ENCODE measurements at regions not wholly inside any gene's neighbourhood (a gene's known extent, or its start where the extent isn't known, plus 50 kb on each side); places are given as distances from the start of the nearest gene placed in this dataset.

GRCh38 chr12:93135286-93136239 lies 206.5 kb upstream of the EEA1 start:
- Histone ChIP-seq H3K27ac (ENCODE audit: low read depth, low read length) (no peak overlapping the region), H3K4me1 (ENCODE audit: control insufficient read depth, insufficient read depth, low read length) (no peaks in the 10 kb centered on the region), H3K9me3 (ENCODE audit: control insufficient read depth, insufficient read depth, low read length) (no peaks in the 10 kb centered on the region), H3K9ac (ENCODE audit: low read depth, low read length) (no peak overlapping the region), H3K4me3 (ENCODE audit: low read depth, low read length) (no peak overlapping the region), H3K36me3 (ENCODE audit: control insufficient read depth, insufficient read depth, low read length) (no peaks in the 10 kb centered on the region), H3K27me3 (ENCODE audit: control insufficient read depth, insufficient read depth, low read length) (no peaks in the 10 kb centered on the region)

GRCh38 chr12:93136253-93137055 lies 207.4 kb upstream of the EEA1 start:
- H3K4me3 ChIP-seq (ENCODE audit: low read depth, low read length), result no peak overlapping the region
- H3K9ac ChIP-seq (ENCODE audit: low read depth, low read length), result no peak overlapping the region
- H3K9me3 ChIP-seq (ENCODE audit: control insufficient read depth, insufficient read depth, low read length), result no peaks in the 10 kb centered on the region
- no peaks in the 10 kb centered on the region for H3K4me1 ChIP-seq (ENCODE audit: control insufficient read depth, insufficient read depth, low read length)
- H3K27me3 ChIP-seq (ENCODE audit: control insufficient read depth, insufficient read depth, low read length), result no peaks in the 10 kb centered on the region
- H3K36me3 ChIP-seq (ENCODE audit: control insufficient read depth, insufficient read depth, low read length), result no peaks in the 10 kb centered on the region
- no peak overlapping the region for H3K27ac ChIP-seq (ENCODE audit: low read depth, low read length)

- Histone ChIP-seq H3K4me3 (ENCODE audit: low read depth, low read length) (no peak overlapping the region), H3K4me1 (ENCODE audit: control insufficient read depth, insufficient read depth, low read length) (no peaks in the 10 kb centered on the region), H3K27me3 (ENCODE audit: control insufficient read depth, insufficient read depth, low read length) (no peaks in the 10 kb centered on the region), H3K9me3 (ENCODE audit: control insufficient read depth, insufficient read depth, low read length) (no peaks in the 10 kb centered on the region), H3K9ac (ENCODE audit: low read depth, low read length) (no peak overlapping the region), H3K27ac (ENCODE audit: low read depth, low read length) (no peak overlapping the region), H3K36me3 (ENCODE audit: control insufficient read depth, insufficient read depth, low read length) (no peaks in the 10 kb centered on the region)
Measured at GRCh38 chr12:93137656-93138612, 208.8 kb upstream of the EEA1 start.

- H3K27ac ChIP-seq (ENCODE audit: low read depth, low read length), result no peak overlapping the region
- H3K4me3 ChIP-seq (ENCODE audit: low read depth, low read length), result no peak overlapping the region
- H3K36me3 ChIP-seq (ENCODE audit: control insufficient read depth, insufficient read depth, low read length), result no peaks in the 10 kb centered on the region
- no peaks in the 10 kb centered on the region for H3K27me3 ChIP-seq (ENCODE audit: control insufficient read depth, insufficient read depth, low read length)
- no peak overlapping the region for H3K9ac ChIP-seq (ENCODE audit: low read depth, low read length)
- H3K9me3 ChIP-seq (ENCODE audit: control insufficient read depth, insufficient read depth, low read length), result no peaks in the 10 kb centered on the region
- H3K4me1 ChIP-seq (ENCODE audit: control insufficient read depth, insufficient read depth, low read length), result no peaks in the 10 kb centered on the region
Measured at GRCh38 chr12:93139028-93139665, 210.1 kb upstream of the EEA1 start.

- Histone ChIP-seq H3K27me3 (ENCODE audit: control insufficient read depth, insufficient read depth, low read length) (no peaks in the 10 kb centered on the region), H3K9me3 (ENCODE audit: control insufficient read depth, insufficient read depth, low read length) (no peaks in the 10 kb centered on the region), H3K4me1 (ENCODE audit: control insufficient read depth, insufficient read depth, low read length) (no peaks in the 10 kb centered on the region), H3K4me3 (ENCODE audit: low read depth, low read length) (no peak overlapping the region), H3K9ac (ENCODE audit: low read depth, low read length) (no peak overlapping the region), H3K27ac (ENCODE audit: low read depth, low read length) (no peak overlapping the region), H3K36me3 (ENCODE audit: control insufficient read depth, insufficient read depth, low read length) (no peaks in the 10 kb centered on the region)
Measured at GRCh38 chr12:93140325-93140724, 211.2 kb upstream of the EEA1 start.

- H3K27me3 ChIP-seq (ENCODE audit: control insufficient read depth, insufficient read depth, low read length), result no peaks in the 10 kb centered on the region
- no peaks in the 10 kb centered on the region for H3K4me1 ChIP-seq (ENCODE audit: control insufficient read depth, insufficient read depth, low read length)
- no peak overlapping the region for H3K9ac ChIP-seq (ENCODE audit: low read depth, low read length)
- H3K4me3 ChIP-seq (ENCODE audit: low read depth, low read length), result no peak overlapping the region
- H3K36me3 ChIP-seq (ENCODE audit: control insufficient read depth, insufficient read depth, low read length), result no peaks in the 10 kb centered on the region
- H3K27ac ChIP-seq (ENCODE audit: low read depth, low read length), result no peak overlapping the region
- H3K9me3 ChIP-seq (ENCODE audit: control insufficient read depth, insufficient read depth, low read length), result no peaks in the 10 kb centered on the region
Measured at GRCh38 chr12:93140801-93141200, 211.7 kb upstream of the EEA1 start.

GRCh38 chr12:93142881-93143280 lies 213.8 kb upstream of the EEA1 start:
- no peak overlapping the region for H3K4me3 ChIP-seq (ENCODE audit: low read depth, low read length)
- H3K9ac ChIP-seq (ENCODE audit: low read depth, low read length), result no peak overlapping the region
- no peaks in the 10 kb centered on the region for H3K27me3 ChIP-seq (ENCODE audit: control insufficient read depth, insufficient read depth, low read length)
- no peaks in the 10 kb centered on the region for H3K9me3 ChIP-seq (ENCODE audit: control insufficient read depth, insufficient read depth, low read length)
- no peaks in the 10 kb centered on the region for H3K4me1 ChIP-seq (ENCODE audit: control insufficient read depth, insufficient read depth, low read length)
- H3K36me3 ChIP-seq (ENCODE audit: control insufficient read depth, insufficient read depth, low read length), result no peaks in the 10 kb centered on the region
- no peak overlapping the region for H3K27ac ChIP-seq (ENCODE audit: low read depth, low read length)

GRCh38 chr12:93144109-93144508 lies 215.0 kb upstream of the EEA1 start:
- Histone ChIP-seq H3K27ac (ENCODE audit: low read depth, low read length) (no peak overlapping the region), H3K9me3 (ENCODE audit: control insufficient read depth, insufficient read depth, low read length) (no peaks in the 10 kb centered on the region), H3K27me3 (ENCODE audit: control insufficient read depth, insufficient read depth, low read length) (no peaks in the 10 kb centered on the region), H3K4me1 (ENCODE audit: control insufficient read depth, insufficient read depth, low read length) (no peaks in the 10 kb centered on the region), H3K9ac (ENCODE audit: low read depth, low read length) (no peak overlapping the region), H3K36me3 (ENCODE audit: control insufficient read depth, insufficient read depth, low read length) (no peaks in the 10 kb centered on the region), H3K4me3 (ENCODE audit: low read depth, low read length) (no peak overlapping the region)

- H3K4me3 ChIP-seq (ENCODE audit: low read depth, low read length), result no peak overlapping the region
- H3K36me3 ChIP-seq (ENCODE audit: control insufficient read depth, insufficient read depth, low read length), result no peaks in the 10 kb centered on the region
- H3K27me3 ChIP-seq (ENCODE audit: control insufficient read depth, insufficient read depth, low read length), result no peaks in the 10 kb centered on the region
- no peaks in the 10 kb centered on the region for H3K9me3 ChIP-seq (ENCODE audit: control insufficient read depth, insufficient read depth, low read length)
- H3K27ac ChIP-seq (ENCODE audit: low read depth, low read length), result no peak overlapping the region
- no peak overlapping the region for H3K9ac ChIP-seq (ENCODE audit: low read depth, low read length)
- no peaks in the 10 kb centered on the region for H3K4me1 ChIP-seq (ENCODE audit: control insufficient read depth, insufficient read depth, low read length)
Measured at GRCh38 chr12:93145086-93145485, 216.0 kb upstream of the EEA1 start.

GRCh38 chr12:93146263-93146939 lies 217.3 kb upstream of the EEA1 start:
- H3K27ac ChIP-seq (ENCODE audit: low read depth, low read length), result no peak overlapping the region
- H3K4me3 ChIP-seq (ENCODE audit: low read depth, low read length), result no peak overlapping the region
- no peaks in the 10 kb centered on the region for H3K4me1 ChIP-seq (ENCODE audit: control insufficient read depth, insufficient read depth, low read length)
- no peaks in the 10 kb centered on the region for H3K36me3 ChIP-seq (ENCODE audit: control insufficient read depth, insufficient read depth, low read length)
- H3K9me3 ChIP-seq (ENCODE audit: control insufficient read depth, insufficient read depth, low read length), result no peaks in the 10 kb centered on the region
- H3K27me3 ChIP-seq (ENCODE audit: control insufficient read depth, insufficient read depth, low read length), result no peaks in the 10 kb centered on the region
- no peak overlapping the region for H3K9ac ChIP-seq (ENCODE audit: low read depth, low read length)
